Brain microvascular endothelial cell (primary cell): ENCODE measurements at regions not wholly inside any gene's neighbourhood (a gene's known extent, or its start where the extent isn't known, plus 50 kb on each side); places are given as distances from the start of the nearest gene placed in this dataset.

ENCODE experiments used
- DNase-seq: peaks from one replicate; pipeline ENCODE4 v3.0.0-alpha.2; 2020
- H3K27ac ChIP-seq: fragments of 250-450 bp; sonication (Bioruptor Pico); 2 replicates; pipeline ENCODE4 v1.5.1; 2020; ENCODE audit warnings: mild to moderate bottlenecking, moderate library complexity
- H3K27me3 ChIP-seq: fragments of 250-450 bp; sonication (Bioruptor Pico); replicated peaks from 2 replicates; pipeline ENCODE4 v1.5.1; 2020; ENCODE audit warnings: mild to moderate bottlenecking
- H3K36me3 ChIP-seq: fragments of 250-450 bp; sonication (Bioruptor Pico); replicated peaks from 2 replicates; pipeline ENCODE4 v1.5.1; 2020; ENCODE audit warnings: mild to moderate bottlenecking
- H3K4me3 ChIP-seq: 2 replicates; pipeline ENCODE4 v1.5.1; 2011; ENCODE audit warnings: low read depth, mild to moderate bottlenecking, control low read depth, low read length, moderate library complexity
- CTCF ChIP-seq: IDR thresholded peaks from 2 replicates; pipeline ENCODE4 v1.5.1; 2011; ENCODE audit warnings: low read depth, mild to moderate bottlenecking, moderate library complexity, low read length, control low read depth, inconsistent platforms; ENCODE audit errors: missing control alignments
- in situ Hi-C: cut with HindIII; loops from 2 replicates; pipeline ENCODE4 v1.10.0; 2017; ENCODE audit warnings: low sequenced_read_pairs, low pct_ligation_motif_present

GRCh38 chr1:69196071-69196470 is 371.7 kb upstream of the LRRC7 start:
- Histone ChIP-seq H3K36me3 (no peaks in the 10 kb centered on the region), H3K27ac (no peak overlapping the region), H3K27me3 (no peaks in the 10 kb centered on the region), H3K4me3 (no peak overlapping the region)
- in situ Hi-C loops = no loop called here
- DNase-seq = no peak
- no peak for TF ChIP-seq CTCF

GRCh38 chr1:69197816-69198215 is 369.9 kb upstream of the LRRC7 start:
- in situ Hi-C loops = no loop called here
- no peaks in the 10 kb centered on the region for H3K27me3 ChIP-seq
- no peak for TF ChIP-seq CTCF
- DNase-seq = no peak
- no peaks in the 10 kb centered on the region for H3K36me3 ChIP-seq
- no peak overlapping the region for H3K4me3 ChIP-seq
- no peak overlapping the region for H3K27ac ChIP-seq

GRCh38 chr1:69201716-69202115 is 366.0 kb upstream of the LRRC7 start:
- TF ChIP-seq CTCF = no peak
- no peaks in the 10 kb centered on the region for H3K36me3 ChIP-seq
- in situ Hi-C loops = no loop called here
- H3K27me3 ChIP-seq = no peaks in the 10 kb centered on the region
- no peak overlapping the region for H3K4me3 ChIP-seq
- no peak for DNase-seq
- no peak overlapping the region for H3K27ac ChIP-seq

GRCh38 chr1:69203166-69203565 is 364.6 kb upstream of the LRRC7 start:
- in situ Hi-C loops = no loop called here
- no peak for DNase-seq
- no peak for TF ChIP-seq CTCF
- H3K4me3 ChIP-seq = no peak overlapping the region
- H3K27me3 ChIP-seq = no peaks in the 10 kb centered on the region
- no peak overlapping the region for H3K27ac ChIP-seq
- H3K36me3 ChIP-seq = no peaks in the 10 kb centered on the region

GRCh38 chr1:69213644-69214043 is 354.1 kb upstream of the LRRC7 start:
- no peak for TF ChIP-seq CTCF
- no peak overlapping the region for H3K27ac ChIP-seq
- H3K4me3 ChIP-seq = no peak overlapping the region
- in situ Hi-C loops = no loop called here
- H3K36me3 ChIP-seq = no peaks in the 10 kb centered on the region
- no peaks in the 10 kb centered on the region for H3K27me3 ChIP-seq
- DNase-seq = no peak

GRCh38 chr1:69215883-69216282 is 351.8 kb upstream of the LRRC7 start:
- no peak overlapping the region for H3K4me3 ChIP-seq
- TF ChIP-seq CTCF = no peak
- DNase-seq = no peak
- in situ Hi-C loops = no loop called here
- H3K36me3 ChIP-seq = no peaks in the 10 kb centered on the region
- no peaks in the 10 kb centered on the region for H3K27me3 ChIP-seq
- H3K27ac ChIP-seq = no peak overlapping the region
